C4-2B (cell line): ENCODE measurements at regions not wholly inside any gene's neighbourhood (a gene's known extent, or its start where the extent isn't known, plus 50 kb on each side); places are given as distances from the start of the nearest gene placed in this dataset.

Experiments
- H3K27ac ChIP-seq: fragments of 450-650 bp; 2 replicates; pipeline ENCODE4 v1.5.1; 2017
- CTCF ChIP-seq: fragments of 450-650 bp; conservative IDR thresholded peaks from 2 replicates; pipeline ENCODE4 v1.5.1; 2017; ENCODE audit warnings: mild to moderate bottlenecking
- ZFX ChIP-seq: fragments of 450-650 bp; IDR thresholded peaks from 2 replicates; pipeline ENCODE4 v1.6.1; 2017

- no peak overlapping the region for H3K27ac ChIP-seq
- no peak for TF ChIP-seq ZFX
- TF ChIP-seq CTCF, result no peak
Observed at GRCh38 chr7:145876376-145876775, 240.2 kb upstream of the CNTNAP2 start.

GRCh38 chr7:145875267-145875666 lies 241.3 kb upstream of the CNTNAP2 start:
- TF ChIP-seq CTCF (no peak), ZFX (no peak)
- no peak overlapping the region for H3K27ac ChIP-seq

GRCh38 chr7:145868935-145869334 lies 247.7 kb upstream of the CNTNAP2 start:
- H3K27ac ChIP-seq, result no peak overlapping the region
- no peak for TF ChIP-seq ZFX
- TF ChIP-seq CTCF, result no peak

DNA sequence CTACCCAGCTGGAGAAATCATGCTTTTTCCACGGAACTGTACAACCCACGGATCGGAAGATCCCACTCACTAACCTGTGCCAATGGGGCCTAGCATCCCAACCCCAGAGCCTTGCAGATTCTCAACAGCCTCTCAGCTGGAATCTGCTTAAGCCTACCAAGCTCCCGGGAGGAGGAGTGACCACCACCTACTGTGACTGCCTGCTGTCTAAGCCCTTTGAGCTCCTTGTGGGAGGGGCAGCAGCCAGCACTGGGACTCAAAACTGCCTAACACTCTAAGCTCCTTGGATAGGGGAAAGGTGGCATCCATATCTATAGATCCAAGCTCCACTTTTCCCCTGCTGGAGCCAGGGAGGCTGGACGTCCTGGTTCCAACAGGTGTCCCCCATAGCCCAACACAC lies 254.4 kb upstream of the CNTNAP2 start:
- H3K27ac ChIP-seq, result no peak overlapping the region
- TF ChIP-seq CTCF (no peak), ZFX (no peak)

DNA sequence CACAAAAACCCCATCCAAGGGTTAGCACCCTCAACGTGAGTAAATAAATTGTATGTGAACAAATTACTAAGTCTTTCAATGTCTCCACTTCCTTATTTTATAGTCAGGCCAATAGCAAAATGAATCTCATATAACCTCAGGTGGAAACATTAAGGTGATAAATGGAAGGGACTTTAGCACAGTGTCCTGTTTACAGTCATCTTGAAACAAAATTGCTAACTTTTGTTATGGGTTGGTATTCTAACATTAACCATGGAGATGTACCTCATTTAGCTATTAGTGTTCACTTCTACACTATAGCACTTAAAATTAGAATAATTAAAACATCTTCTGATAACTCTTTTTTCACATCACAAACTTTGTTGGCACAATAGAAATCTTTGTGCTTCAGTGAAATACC lies 255.8 kb upstream of the CNTNAP2 start:
- TF ChIP-seq ZFX, result no peak
- no peak for TF ChIP-seq CTCF
- no peak overlapping the region for H3K27ac ChIP-seq

- no peak overlapping the region for H3K27ac ChIP-seq
- no peak for TF ChIP-seq CTCF
- TF ChIP-seq ZFX, result no peak
Observed at GRCh38 chr7:145850636-145851035, 266.0 kb upstream of the CNTNAP2 start.

DNA sequence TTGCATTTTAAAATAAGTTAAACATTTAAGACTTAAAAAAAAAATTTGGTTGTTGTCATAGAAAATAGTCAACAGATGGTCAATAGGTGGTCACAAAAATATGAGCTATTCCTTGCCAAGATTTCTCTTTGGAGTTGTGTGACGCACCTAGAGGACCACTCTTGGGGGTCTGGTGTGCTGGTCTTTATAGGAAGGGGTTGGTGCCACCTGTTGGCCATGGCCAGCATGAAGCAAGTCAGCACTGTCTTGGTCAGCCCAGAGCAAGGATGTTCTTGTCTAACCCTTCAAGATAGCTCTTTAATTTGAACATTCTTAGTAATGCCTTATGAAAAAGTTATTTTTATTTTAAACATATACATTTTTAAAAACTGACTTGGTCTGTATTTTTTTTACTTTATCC lies 267.9 kb upstream of the CNTNAP2 start:
- TF ChIP-seq CTCF, result peak; percentile 49
- TF ChIP-seq ZFX, result no peak
- no peak overlapping the region for H3K27ac ChIP-seq
